ENCODE measurements at regions not wholly inside any gene's neighbourhood (a gene's known extent, or its start where the extent isn't known, plus 50 kb on each side); places are given as distances from the start of the nearest gene placed in this dataset.
"Not testable (repeated sequence)": the region's sequence is repeated elsewhere in the genome, so short reads cannot be mapped to it uniquely, and the experiment has no call there.

DNA sequence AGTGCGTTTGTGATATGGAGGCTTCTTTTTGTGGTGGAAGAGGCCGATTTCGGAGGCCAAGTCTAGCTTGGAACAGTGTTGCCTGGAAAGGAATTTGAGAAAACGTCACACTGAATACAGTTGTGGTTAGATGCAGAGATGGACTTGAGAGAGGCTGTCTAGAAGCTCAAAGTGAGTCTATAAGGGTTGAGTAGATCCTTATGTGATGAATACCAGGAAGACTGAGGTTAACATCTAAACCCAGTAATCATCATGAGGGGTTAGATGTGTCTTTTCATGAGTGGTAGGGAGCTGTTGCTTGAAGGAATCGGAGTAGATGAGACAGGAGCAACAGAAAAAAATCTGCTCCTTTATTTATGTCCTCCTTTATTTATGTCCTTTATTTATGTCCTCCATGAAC, 114.6 kb upstream of the IVNS1ABP start:
- CTCF ChIA-PET = no interaction called here
- H3K36me3 Mint-ChIP-seq (ENCODE audit: insufficient read depth, unreplicated experiment) = no peaks in the 10 kb centered on the region
- DNase-seq = no peak
- H3K4me3 Mint-ChIP-seq (ENCODE audit: low read depth, unreplicated experiment) = no peak overlapping the region
- no peaks in the 10 kb centered on the region for H3K9me3 Mint-ChIP-seq (ENCODE audit: low read depth, unreplicated experiment)
- no peaks in the 10 kb centered on the region for H3K27me3 Mint-ChIP-seq (ENCODE audit: unreplicated experiment)
- no peak overlapping the region for H3K27ac Mint-ChIP-seq (ENCODE audit: unreplicated experiment)
- TF ChIP-seq, protein P1, sequence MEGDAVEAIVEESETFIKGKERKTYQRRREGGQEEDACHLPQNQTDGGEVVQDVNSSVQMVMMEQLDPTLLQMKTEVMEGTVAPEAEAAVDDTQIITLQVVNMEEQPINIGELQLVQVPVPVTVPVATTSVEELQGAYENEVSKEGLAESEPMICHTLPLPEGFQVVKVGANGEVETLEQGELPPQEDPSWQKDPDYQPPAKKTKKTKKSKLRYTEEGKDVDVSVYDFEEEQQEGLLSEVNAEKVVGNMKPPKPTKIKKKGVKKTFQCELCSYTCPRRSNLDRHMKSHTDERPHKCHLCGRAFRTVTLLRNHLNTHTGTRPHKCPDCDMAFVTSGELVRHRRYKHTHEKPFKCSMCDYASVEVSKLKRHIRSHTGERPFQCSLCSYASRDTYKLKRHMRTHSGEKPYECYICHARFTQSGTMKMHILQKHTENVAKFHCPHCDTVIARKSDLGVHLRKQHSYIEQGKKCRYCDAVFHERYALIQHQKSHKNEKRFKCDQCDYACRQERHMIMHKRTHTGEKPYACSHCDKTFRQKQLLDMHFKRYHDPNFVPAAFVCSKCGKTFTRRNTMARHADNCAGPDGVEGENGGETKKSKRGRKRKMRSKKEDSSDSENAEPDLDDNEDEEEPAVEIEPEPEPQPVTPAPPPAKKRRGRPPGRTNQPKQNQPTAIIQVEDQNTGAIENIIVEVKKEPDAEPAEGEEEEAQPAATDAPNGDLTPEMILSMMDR (IDR thresholded peaks at IDR 0.05; ENCODE audit: unreplicated experiment) = no peak
- no TSS peak for BruUV-seq (replicated peaks)
- intact Hi-C loops (cut with micrococcal nuclease; ENCODE audit: unreplicated experiment) = no loop called here
- H3K4me1 Mint-ChIP-seq (ENCODE audit: low read depth, unreplicated experiment) = no peaks in the 10 kb centered on the region

DNA sequence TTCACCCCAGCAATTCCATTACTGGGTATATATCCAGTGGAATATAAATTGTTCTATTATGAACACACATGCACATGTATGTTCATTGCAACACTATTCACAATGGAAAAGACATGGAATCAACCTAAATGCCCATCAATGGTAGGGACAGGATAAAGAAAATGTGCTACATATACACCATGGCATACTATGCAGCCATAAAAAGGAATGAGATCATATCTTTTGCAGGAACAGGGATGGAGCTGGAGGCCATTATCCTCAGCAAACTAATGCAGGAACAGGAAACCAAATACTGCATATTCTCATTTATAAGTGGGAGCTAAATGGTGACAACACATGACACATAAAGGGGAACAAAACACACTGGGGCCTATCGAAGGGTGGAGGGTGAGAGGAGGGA, 112.6 kb upstream of the IVNS1ABP start:
- DNase-seq; intact Hi-C loops (cut with micrococcal nuclease; ENCODE audit: unreplicated experiment); CTCF ChIA-PET; H3K4me3 Mint-ChIP-seq (ENCODE audit: low read depth, unreplicated experiment); H3K36me3 Mint-ChIP-seq (ENCODE audit: insufficient read depth, unreplicated experiment); BruUV-seq (replicated peaks); H3K4me1 Mint-ChIP-seq (ENCODE audit: low read depth, unreplicated experiment); H3K27ac Mint-ChIP-seq (ENCODE audit: unreplicated experiment); H3K9me3 Mint-ChIP-seq (ENCODE audit: low read depth, unreplicated experiment); H3K27me3 Mint-ChIP-seq (ENCODE audit: unreplicated experiment): not testable (repeated sequence)

DNA sequence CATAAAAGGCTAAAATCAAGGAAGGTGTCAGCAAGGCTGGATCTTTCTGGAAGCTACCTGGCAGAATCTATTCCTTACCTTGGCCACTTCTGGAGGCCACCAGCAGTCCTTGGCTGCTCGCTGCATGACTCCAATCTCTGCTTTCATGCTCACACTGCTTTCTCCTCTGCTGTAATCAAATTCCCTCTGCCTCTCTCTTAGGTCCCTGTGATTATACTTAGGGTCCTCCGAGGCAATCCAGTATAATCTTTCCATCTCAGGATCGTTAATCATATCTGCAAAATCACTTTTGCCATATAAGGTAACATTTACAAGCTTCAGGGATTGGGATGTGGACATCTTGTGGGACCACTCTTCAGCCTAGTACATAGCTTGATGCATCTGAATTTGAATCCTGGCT, 110.7 kb upstream of the IVNS1ABP start:
- no TSS peak for BruUV-seq (replicated peaks)
- Mint-ChIP-seq H3K36me3 (ENCODE audit: insufficient read depth, unreplicated experiment) (no peaks in the 10 kb centered on the region), H3K9me3 (ENCODE audit: low read depth, unreplicated experiment) (no peaks in the 10 kb centered on the region), H3K4me3 (ENCODE audit: low read depth, unreplicated experiment) (no peak overlapping the region), H3K4me1 (ENCODE audit: low read depth, unreplicated experiment) (no peaks in the 10 kb centered on the region), H3K27me3 (ENCODE audit: unreplicated experiment) (no peaks in the 10 kb centered on the region), H3K27ac (ENCODE audit: unreplicated experiment) (no peak overlapping the region)
- TF ChIP-seq, protein P1 (IDR thresholded peaks at IDR 0.05; ENCODE audit: unreplicated experiment) = no peak
- CTCF ChIA-PET = no interaction called here
- intact Hi-C loops (cut with micrococcal nuclease; ENCODE audit: unreplicated experiment) = no loop called here
- no peak for DNase-seq

DNA sequence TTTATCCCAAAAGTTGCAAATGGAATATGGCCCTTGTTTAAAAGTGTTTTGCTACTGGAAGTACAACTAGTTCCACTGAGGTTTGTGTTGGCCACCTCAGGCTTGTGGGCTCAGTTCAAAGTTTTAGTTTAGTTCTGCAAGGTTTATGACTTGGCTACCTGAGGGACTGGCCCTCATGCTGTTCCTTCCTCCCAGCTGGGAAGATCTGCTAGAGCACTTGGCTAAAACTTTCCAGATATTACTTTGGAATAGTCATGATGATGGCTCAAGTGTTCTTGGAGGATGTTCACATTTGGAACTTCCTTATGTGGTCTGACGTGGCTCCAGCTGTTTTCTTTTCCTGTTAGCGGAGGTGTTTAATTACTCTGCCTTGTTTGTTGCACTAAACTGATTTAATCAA, 110.2 kb upstream of the IVNS1ABP start:
- intact Hi-C loops (cut with micrococcal nuclease; ENCODE audit: unreplicated experiment) = no loop called here
- TF ChIP-seq, protein P1 (IDR thresholded peaks at IDR 0.05; ENCODE audit: unreplicated experiment) = no peak
- H3K4me1 Mint-ChIP-seq (ENCODE audit: low read depth, unreplicated experiment) = no peaks in the 10 kb centered on the region
- DNase-seq = no peak
- BruUV-seq (replicated peaks) = no TSS peak
- CTCF ChIA-PET = no interaction called here
- no peak overlapping the region for H3K4me3 Mint-ChIP-seq (ENCODE audit: low read depth, unreplicated experiment)
- no peak overlapping the region for H3K27ac Mint-ChIP-seq (ENCODE audit: unreplicated experiment)
- no peaks in the 10 kb centered on the region for H3K27me3 Mint-ChIP-seq (ENCODE audit: unreplicated experiment)
- H3K36me3 Mint-ChIP-seq (ENCODE audit: insufficient read depth, unreplicated experiment) = no peaks in the 10 kb centered on the region
- H3K9me3 Mint-ChIP-seq (ENCODE audit: low read depth, unreplicated experiment) = no peaks in the 10 kb centered on the region

DNA sequence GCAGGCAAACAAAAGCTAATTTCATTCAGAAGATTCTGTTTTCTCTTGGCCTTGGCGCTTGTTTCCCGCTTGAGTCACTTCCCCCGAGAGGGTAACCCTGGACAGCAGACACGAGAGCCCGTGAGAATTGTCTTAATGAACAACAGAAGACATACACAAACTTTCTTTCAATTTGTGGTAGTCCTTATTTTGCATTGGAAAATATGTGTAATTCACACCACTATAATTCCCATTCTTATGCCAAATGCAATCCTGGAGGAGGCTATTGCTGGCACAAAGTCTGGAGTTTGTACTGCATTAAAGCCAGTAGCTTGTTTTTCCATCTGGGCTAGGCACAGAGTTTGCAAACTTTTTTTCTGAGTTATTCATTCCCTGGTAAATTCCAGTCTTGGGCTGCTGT, 109.8 kb upstream of the IVNS1ABP start:
- intact Hi-C loops (cut with micrococcal nuclease; ENCODE audit: unreplicated experiment) = no loop called here
- H3K4me1 Mint-ChIP-seq (ENCODE audit: low read depth, unreplicated experiment) = no peaks in the 10 kb centered on the region
- no peak overlapping the region for H3K4me3 Mint-ChIP-seq (ENCODE audit: low read depth, unreplicated experiment)
- H3K9me3 Mint-ChIP-seq (ENCODE audit: low read depth, unreplicated experiment) = no peaks in the 10 kb centered on the region
- no peak overlapping the region for H3K27ac Mint-ChIP-seq (ENCODE audit: unreplicated experiment)
- no peak for DNase-seq
- H3K27me3 Mint-ChIP-seq (ENCODE audit: unreplicated experiment) = no peaks in the 10 kb centered on the region
- BruUV-seq (replicated peaks) = no TSS peak
- TF ChIP-seq, protein P1 (IDR thresholded peaks at IDR 0.05; ENCODE audit: unreplicated experiment) = no peak
- H3K36me3 Mint-ChIP-seq (ENCODE audit: insufficient read depth, unreplicated experiment) = no peaks in the 10 kb centered on the region
- CTCF ChIA-PET = interaction anchor here (0.6 kb wide), 1 partner anchor 30 kb away, joined by 3 read pairs; no protein-coding TSS in a partner anchor
